NCI-H2107 treated with DMSO at 0.1 percent for 48 hours (cell line): ENCODE measurements at regions not wholly inside any gene's neighbourhood (a gene's known extent, or its start where the extent isn't known, plus 50 kb on each side); places are given as distances from the start of the nearest gene placed in this dataset.

ENCODE experiments used
- DNase-seq: peaks from one replicate; lab custom pipeline; 2025; ENCODE audit not compliant: unreplicated experiment; lab: John Stamatoyannopoulos, UW

GRCh38 chr4:11735651-11736050 is 307.0 kb upstream of the HS3ST1 start:
- no peak for DNase-seq

GRCh38 chr4:11732155-11732554 is 303.5 kb upstream of the HS3ST1 start:
- DNase-seq: peak; percentile 33

- DNase-seq: no peak
Measured at GRCh38 chr4:11730545-11730944, 301.9 kb upstream of the HS3ST1 start.

- no peak for DNase-seq
Measured at GRCh38 chr4:11729548-11729947, 300.9 kb upstream of the HS3ST1 start.

- DNase-seq: no peak
Measured at GRCh38 chr4:11727903-11728564, 299.3 kb upstream of the HS3ST1 start.

GRCh38 chr4:11724731-11725130 is 296.0 kb upstream of the HS3ST1 start:
- no peak for DNase-seq

- no peak for DNase-seq
Measured at GRCh38 chr4:11722223-11722622, 293.5 kb upstream of the HS3ST1 start.

- DNase-seq: no peak
Measured at GRCh38 chr4:11720292-11720691, 291.6 kb upstream of the HS3ST1 start.

GRCh38 chr4:11719879-11720278 is 291.2 kb upstream of the HS3ST1 start:
- no peak for DNase-seq

GRCh38 chr4:11715753-11716521 is 287.2 kb upstream of the HS3ST1 start:
- DNase-seq: no peak

GRCh38 chr4:11710453-11711093 is 281.9 kb upstream of the HS3ST1 start:
- DNase-seq: peak; percentile 20

- DNase-seq: no peak
Measured at GRCh38 chr4:11704186-11704830, 275.6 kb upstream of the HS3ST1 start.

GRCh38 chr4:11702886-11703557 is 274.3 kb upstream of the HS3ST1 start:
- no peak for DNase-seq

- DNase-seq: no peak
Measured at GRCh38 chr4:11701966-11702725, 273.5 kb upstream of the HS3ST1 start.

GRCh38 chr4:11700751-11701226 is 272.1 kb upstream of the HS3ST1 start:
- DNase-seq: no peak

- no peak for DNase-seq
Measured at GRCh38 chr4:11698846-11699590, 270.3 kb upstream of the HS3ST1 start.

GRCh38 chr4:11698033-11698432 is 269.3 kb upstream of the HS3ST1 start:
- no peak for DNase-seq

GRCh38 chr4:11693693-11694092 is 265.0 kb upstream of the HS3ST1 start:
- no peak for DNase-seq

- DNase-seq: no peak
Measured at GRCh38 chr4:11691236-11691635, 262.5 kb upstream of the HS3ST1 start.

GRCh38 chr4:11687727-11688126 is 259.0 kb upstream of the HS3ST1 start:
- no peak for DNase-seq
